ENCODE measurements at regions not wholly inside any gene's neighbourhood (a gene's known extent, or its start where the extent isn't known, plus 50 kb on each side); places are given as distances from the start of the nearest gene placed in this dataset.

GRCh38 chr11:127624306-127624856 is 623.8 kb upstream of the KIRREL3 start:
- no peak for DNase-seq

- DNase-seq: no peak
These were observed 622.1 kb upstream of the KIRREL3 start for GRCh38 chr11:127622686-127623085.

GRCh38 chr11:127620671-127621070 is 620.1 kb upstream of the KIRREL3 start:
- no peak for DNase-seq

- DNase-seq: no peak
These were observed 619.4 kb upstream of the KIRREL3 start for GRCh38 chr11:127619946-127620345.

GRCh38 chr11:127618721-127619120 is 618.2 kb upstream of the KIRREL3 start:
- no peak for DNase-seq

- no peak for DNase-seq
These were observed 615.6 kb upstream of the KIRREL3 start for GRCh38 chr11:127616158-127616557.

- no peak for DNase-seq
These were observed 612.0 kb upstream of the KIRREL3 start for GRCh38 chr11:127612607-127613006.

GRCh38 chr11:127609025-127609773 is 608.6 kb upstream of the KIRREL3 start:
- no peak for DNase-seq

- no peak for DNase-seq
These were observed 607.0 kb upstream of the KIRREL3 start for GRCh38 chr11:127607487-127608085.

GRCh38 chr11:127601578-127601977 is 601.0 kb upstream of the KIRREL3 start:
- DNase-seq: no peak

- no peak for DNase-seq
These were observed 600.1 kb upstream of the KIRREL3 start for GRCh38 chr11:127600674-127601073.

GRCh38 chr11:127598476-127598875 is 597.9 kb upstream of the KIRREL3 start:
- DNase-seq: no peak

- no peak for DNase-seq
These were observed 595.9 kb upstream of the KIRREL3 start for GRCh38 chr11:127596433-127596832.

GRCh38 chr11:127592371-127592770 is 591.8 kb upstream of the KIRREL3 start:
- DNase-seq: no peak

GRCh38 chr11:127590314-127590713 is 589.7 kb upstream of the KIRREL3 start:
- DNase-seq: no peak

- no peak for DNase-seq
These were observed 587.9 kb upstream of the KIRREL3 start for GRCh38 chr11:127588431-127588830.

GRCh38 chr11:127587511-127587910 is 586.9 kb upstream of the KIRREL3 start:
- no peak for DNase-seq

- DNase-seq: no peak
These were observed 575.6 kb upstream of the KIRREL3 start for GRCh38 chr11:127576210-127576609.

GRCh38 chr11:127574478-127574877 is 573.9 kb upstream of the KIRREL3 start:
- no peak for DNase-seq

GRCh38 chr11:127568891-127569290 is 568.3 kb upstream of the KIRREL3 start:
- no peak for DNase-seq

- DNase-seq: no peak
These were observed 566.8 kb upstream of the KIRREL3 start for GRCh38 chr11:127567237-127567932.

- DNase-seq: no peak
These were observed 564.2 kb upstream of the KIRREL3 start for GRCh38 chr11:127564810-127565209.

- no peak for DNase-seq
These were observed 559.4 kb upstream of the KIRREL3 start for GRCh38 chr11:127559978-127560377.

GRCh38 chr11:127552446-127552845 is 551.9 kb upstream of the KIRREL3 start:
- no peak for DNase-seq
